HFFc6 (cell line): ENCODE measurements at regions not wholly inside any gene's neighbourhood (a gene's known extent, or its start where the extent isn't known, plus 50 kb on each side); places are given as distances from the start of the nearest gene placed in this dataset.

ENCODE experiments used
- DNase-seq: peaks from one replicate; pipeline ENCODE4 v3.0.0-alpha.2; 2018
- H3K27ac Mint-ChIP-seq: 2 replicates; pipeline ENCODE4 v1.8.0; 2020; ENCODE audit warnings: mild to moderate bottlenecking, mixed read lengths
- H3K27me3 Mint-ChIP-seq: 2 replicates; pipeline ENCODE4 v1.8.0; 2021; ENCODE audit warnings: mild to moderate bottlenecking, moderate library complexity, mixed read lengths; ENCODE audit not compliant: insufficient read depth
- H3K36me3 Mint-ChIP-seq: 2 replicates; pipeline ENCODE4 v1.8.0; 2021; ENCODE audit warnings: low read depth, mixed read lengths
- H3K4me1 Mint-ChIP-seq: 2 replicates; pipeline ENCODE4 v1.8.0; 2020; ENCODE audit warnings: low read depth, mixed read lengths
- H3K4me3 Mint-ChIP-seq: 2 replicates; pipeline ENCODE4 v1.8.0; 2020; ENCODE audit warnings: mild to moderate bottlenecking, moderate library complexity, mixed read lengths
- H3K9me3 Mint-ChIP-seq: 2 replicates; pipeline ENCODE4 v1.8.0; 2020; ENCODE audit warnings: mild to moderate bottlenecking, mixed read lengths
- TF ChIP-seq, protein P1 (sequence below): fragments of 200-600 bp; sonication (generic); IDR thresholded peaks from 2 replicates; pipeline ENCODE4 v1.5.0; 2021; ENCODE audit warnings: antibody characterized with exemption, mild to moderate bottlenecking

DNA sequence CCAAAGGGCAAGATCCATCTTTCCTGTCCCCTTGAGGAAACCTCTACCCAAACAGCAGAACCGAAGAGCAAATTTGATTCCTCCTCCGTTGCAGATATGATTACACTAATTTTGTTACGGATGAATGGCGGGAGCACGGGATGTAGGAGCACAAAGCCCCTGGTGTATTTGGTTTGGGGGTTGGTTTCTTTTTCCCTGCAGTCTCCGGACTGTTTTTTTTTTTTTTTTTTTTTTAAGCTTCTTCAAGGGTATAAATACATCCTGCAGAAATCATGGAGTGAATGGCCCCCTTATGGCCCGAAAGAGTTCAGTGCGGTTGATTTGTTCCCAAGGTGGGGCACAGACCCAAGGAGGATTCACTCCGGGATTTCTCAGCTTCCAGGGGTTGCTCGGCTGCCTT, 135.3 kb upstream of the SH3BP4 start:
- Mint-ChIP-seq H3K27ac (no peak overlapping the region), H3K4me3 (no peak overlapping the region), H3K9me3 (no peaks in the 10 kb centered on the region), H3K27me3 (peaks cover 23% of the 10 kb centered on the region), H3K4me1 (no peaks in the 10 kb centered on the region), H3K36me3 (no peaks in the 10 kb centered on the region)
- TF ChIP-seq, protein P1, sequence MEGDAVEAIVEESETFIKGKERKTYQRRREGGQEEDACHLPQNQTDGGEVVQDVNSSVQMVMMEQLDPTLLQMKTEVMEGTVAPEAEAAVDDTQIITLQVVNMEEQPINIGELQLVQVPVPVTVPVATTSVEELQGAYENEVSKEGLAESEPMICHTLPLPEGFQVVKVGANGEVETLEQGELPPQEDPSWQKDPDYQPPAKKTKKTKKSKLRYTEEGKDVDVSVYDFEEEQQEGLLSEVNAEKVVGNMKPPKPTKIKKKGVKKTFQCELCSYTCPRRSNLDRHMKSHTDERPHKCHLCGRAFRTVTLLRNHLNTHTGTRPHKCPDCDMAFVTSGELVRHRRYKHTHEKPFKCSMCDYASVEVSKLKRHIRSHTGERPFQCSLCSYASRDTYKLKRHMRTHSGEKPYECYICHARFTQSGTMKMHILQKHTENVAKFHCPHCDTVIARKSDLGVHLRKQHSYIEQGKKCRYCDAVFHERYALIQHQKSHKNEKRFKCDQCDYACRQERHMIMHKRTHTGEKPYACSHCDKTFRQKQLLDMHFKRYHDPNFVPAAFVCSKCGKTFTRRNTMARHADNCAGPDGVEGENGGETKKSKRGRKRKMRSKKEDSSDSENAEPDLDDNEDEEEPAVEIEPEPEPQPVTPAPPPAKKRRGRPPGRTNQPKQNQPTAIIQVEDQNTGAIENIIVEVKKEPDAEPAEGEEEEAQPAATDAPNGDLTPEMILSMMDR, result no peak
- DNase-seq, result no peak

DNA sequence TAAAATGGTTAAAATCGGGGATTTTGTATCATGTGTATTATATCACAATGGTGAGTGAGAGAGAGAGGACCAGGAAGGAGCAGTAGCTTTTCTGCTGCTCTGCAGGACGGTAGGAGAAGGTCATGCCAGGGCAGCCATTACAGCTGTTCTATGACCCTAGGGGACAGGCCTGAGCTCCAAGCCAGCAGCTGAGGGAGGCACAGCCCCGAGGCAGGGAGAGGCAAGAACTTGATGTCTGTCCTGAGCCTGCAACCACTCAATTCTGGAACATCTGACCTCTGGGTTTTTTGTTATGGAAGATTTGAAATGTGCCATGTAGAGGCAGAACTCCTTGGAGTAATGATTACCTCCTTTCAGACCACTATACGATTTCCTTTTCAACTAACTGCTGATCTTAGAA, 135.8 kb upstream of the SH3BP4 start:
- no peak for DNase-seq
- Mint-ChIP-seq H3K9me3 (no peaks in the 10 kb centered on the region), H3K27me3 (peaks cover 23% of the 10 kb centered on the region), H3K4me1 (no peaks in the 10 kb centered on the region), H3K4me3 (no peak overlapping the region), H3K36me3 (no peaks in the 10 kb centered on the region), H3K27ac (no peak overlapping the region)
- TF ChIP-seq, protein P1, result no peak

DNA sequence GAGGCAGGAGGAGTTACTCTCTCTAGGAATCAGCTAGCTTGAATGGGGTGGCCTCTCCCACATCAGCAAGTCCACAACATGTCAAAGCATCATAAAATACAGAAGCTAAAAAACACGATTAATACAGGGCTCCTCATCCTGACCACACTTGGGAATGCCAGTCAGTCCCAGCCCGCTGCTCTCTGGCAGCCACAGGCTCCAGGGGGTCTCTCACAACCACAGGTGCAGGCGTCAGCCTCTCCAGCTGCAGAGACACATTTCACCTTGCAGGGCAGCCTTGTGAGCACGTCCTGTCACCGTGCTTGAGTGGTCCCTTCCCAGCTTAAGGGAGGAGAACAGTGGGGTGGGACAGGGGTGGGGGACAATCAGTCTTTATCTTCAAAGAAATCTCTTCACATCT, 137.4 kb upstream of the SH3BP4 start:
- Mint-ChIP-seq H3K4me3 (no peak overlapping the region), H3K36me3 (no peaks in the 10 kb centered on the region), H3K9me3 (no peaks in the 10 kb centered on the region), H3K4me1 (no peaks in the 10 kb centered on the region), H3K27me3 (peaks cover 31% of the 10 kb centered on the region), H3K27ac (no peak overlapping the region)
- no peak for DNase-seq
- TF ChIP-seq, protein P1, result no peak

DNA sequence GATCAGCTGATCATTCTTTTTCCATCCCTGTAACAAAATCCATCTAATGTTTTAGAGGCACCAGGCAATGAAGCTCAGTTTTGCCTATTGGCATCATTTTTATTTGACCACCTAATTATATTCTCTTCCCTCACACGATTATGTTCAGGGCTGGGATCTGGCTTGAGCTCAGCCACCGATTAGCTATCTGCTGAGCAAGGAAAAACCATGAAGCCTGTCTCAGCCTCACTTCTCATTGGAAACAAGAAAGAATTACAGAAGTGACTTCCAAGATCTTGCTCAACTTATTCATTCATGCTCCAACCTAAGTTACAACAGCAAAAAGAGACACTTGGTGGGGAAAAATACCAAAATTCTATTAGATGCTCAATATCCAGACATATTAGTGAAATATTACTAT, 139.0 kb upstream of the SH3BP4 start:
- H3K27ac Mint-ChIP-seq, result no peak overlapping the region
- H3K36me3 Mint-ChIP-seq, result no peaks in the 10 kb centered on the region
- no peak overlapping the region for H3K4me3 Mint-ChIP-seq
- DNase-seq, result no peak
- H3K4me1 Mint-ChIP-seq, result no peaks in the 10 kb centered on the region
- TF ChIP-seq, protein P1, result no peak
- H3K9me3 Mint-ChIP-seq, result no peaks in the 10 kb centered on the region
- peaks cover 30% of the 10 kb centered on the region for H3K27me3 Mint-ChIP-seq

DNA sequence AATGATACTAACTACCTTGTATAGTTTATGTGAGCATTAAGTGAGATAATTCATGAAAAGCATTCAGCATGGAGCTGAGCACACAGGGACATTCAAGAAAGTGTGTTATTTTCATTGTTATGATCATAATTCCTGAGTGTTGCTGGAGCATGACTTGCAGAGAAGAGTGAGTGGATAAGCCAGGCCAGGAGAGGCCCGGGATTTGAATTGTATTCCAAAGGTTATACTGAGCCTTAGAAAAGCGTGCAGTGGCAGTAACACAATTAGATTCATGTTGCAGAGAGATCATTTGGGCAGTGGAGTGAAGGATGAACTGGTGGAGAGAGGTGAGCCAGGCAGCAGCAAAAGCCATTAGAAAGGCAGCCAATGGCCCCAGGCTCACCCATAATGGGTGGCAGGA, 142.9 kb upstream of the SH3BP4 start:
- Mint-ChIP-seq H3K4me1 (no peaks in the 10 kb centered on the region), H3K27me3 (peaks cover 24% of the 10 kb centered on the region), H3K9me3 (peaks cover 2% of the 10 kb centered on the region; the same call in 1 of the 2 replicates), H3K36me3 (no peaks in the 10 kb centered on the region), H3K4me3 (no peak overlapping the region), H3K27ac (no peak overlapping the region)
- TF ChIP-seq, protein P1, result no peak
- DNase-seq, result no peak

DNA sequence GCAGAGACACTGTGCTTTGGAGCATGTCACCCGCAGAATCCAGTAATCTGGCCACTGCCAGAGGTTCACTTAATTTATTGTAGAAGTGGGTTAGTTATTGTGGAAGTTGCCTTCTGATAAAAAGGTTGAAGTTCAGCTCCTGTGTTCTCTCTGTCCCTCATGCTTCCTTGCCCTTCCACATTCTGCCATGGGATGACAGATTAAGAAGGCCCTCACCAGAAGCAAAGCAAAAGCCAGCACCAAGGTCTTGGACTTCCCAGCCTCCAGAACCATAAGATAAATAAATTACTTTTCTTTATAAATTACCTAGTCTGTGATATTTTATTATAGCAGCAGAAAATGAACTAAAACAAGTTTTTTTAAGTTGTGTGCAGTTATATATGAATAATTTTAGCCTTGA, 145.0 kb upstream of the SH3BP4 start:
- no peak for DNase-seq
- TF ChIP-seq, protein P1, result no peak
- no peaks in the 10 kb centered on the region for H3K4me1 Mint-ChIP-seq
- peaks cover 10% of the 10 kb centered on the region; the same call in 1 of the 2 replicates for H3K9me3 Mint-ChIP-seq
- H3K27me3 Mint-ChIP-seq, result peaks cover 18% of the 10 kb centered on the region
- no peaks in the 10 kb centered on the region for H3K36me3 Mint-ChIP-seq
- H3K4me3 Mint-ChIP-seq, result no peak overlapping the region
- no peak overlapping the region for H3K27ac Mint-ChIP-seq
